OCI-LY3 (cell line): ENCODE measurements at regions not wholly inside any gene's neighbourhood (a gene's known extent, or its start where the extent isn't known, plus 50 kb on each side); places are given as distances from the start of the nearest gene placed in this dataset.

Source experiments
- H2AFZ ChIP-seq: fragments of 200-600, 300-600 bp; shearing (Covaris generic); 2 replicates; pipeline ENCODE4 v1.6.0; 2014; ENCODE audit warnings: antibody characterized with exemption, low read depth, low read length
- H3K27ac ChIP-seq: fragments of 200-600, 300-600 bp; sonication (generic); 2 replicates; pipeline ENCODE4 v1.5.1; 2014; ENCODE audit warnings: mild to moderate bottlenecking, low read length, moderate library complexity, mixed read lengths
- H3K27me3 ChIP-seq: fragments of 200-600, 300-600 bp; sonication (generic); 2 replicates; pipeline ENCODE4 v1.6.1; 2014; ENCODE audit warnings: low read depth, low read length, mixed read lengths
- H3K36me3 ChIP-seq: fragments of 200-600, 300-600 bp; sonication (generic); replicated peaks from 2 replicates; pipeline ENCODE3; 2014; ENCODE audit warnings: low read depth, low read length, mixed read lengths
- H3K4me1 ChIP-seq: fragments of 300-600, 200-600 bp; sonication (generic); 2 replicates; pipeline ENCODE4 v1.6.1; 2014; ENCODE audit warnings: low read length, mixed read lengths
- H3K4me2 ChIP-seq: fragments of 200-600, 300-600 bp; sonication (generic); 2 replicates; pipeline ENCODE4 v1.6.1; 2014; ENCODE audit warnings: low read length, mixed read lengths
- H3K4me3 ChIP-seq: fragments of 300-600, 200-600 bp; sonication (generic); 2 replicates; pipeline ENCODE4 v1.5.1; 2014; ENCODE audit warnings: antibody characterized with exemption, mild to moderate bottlenecking, low read length, moderate library complexity
- H3K79me2 ChIP-seq: fragments of 300-600, 200-600 bp; shearing (Covaris generic); 2 replicates; pipeline ENCODE4 v1.6.1; 2014; ENCODE audit warnings: mild to moderate bottlenecking, low read length, mixed read lengths
- H3K9ac ChIP-seq: fragments of 300-600, 200-600 bp; shearing (Covaris generic); 2 replicates; pipeline ENCODE4 v1.6.0; 2014; ENCODE audit warnings: mild to moderate bottlenecking, low read length, moderate library complexity
- H3K9me3 ChIP-seq: fragments of 200-600, 300-600 bp; shearing (Covaris generic); 2 replicates; pipeline ENCODE4 v1.6.1; 2014; ENCODE audit warnings: low read length, mixed read lengths; ENCODE audit not compliant: insufficient read depth
- H4K20me1 ChIP-seq: fragments of 200-600, 300-600 bp; sonication (generic); 2 replicates; pipeline ENCODE4 v1.6.1; 2016; ENCODE audit warnings: low read length, mixed read lengths; ENCODE audit not compliant: insufficient read depth
- EZH2phosphoT487 ChIP-seq: fragments of 200-600 bp; shearing (Covaris generic); IDR thresholded peaks from 2 replicates; pipeline ENCODE4 v1.6.1; 2018; ENCODE audit warnings: antibody characterized with exemption, mixed run types, low read depth
- TF ChIP-seq, protein P1 (sequence below): fragments of 200-600, 300-600 bp; sonication (generic); IDR thresholded peaks from 2 replicates; pipeline ENCODE4 v1.5.1; 2014; ENCODE audit warnings: antibody characterized with exemption, low read length, low read depth

DNA sequence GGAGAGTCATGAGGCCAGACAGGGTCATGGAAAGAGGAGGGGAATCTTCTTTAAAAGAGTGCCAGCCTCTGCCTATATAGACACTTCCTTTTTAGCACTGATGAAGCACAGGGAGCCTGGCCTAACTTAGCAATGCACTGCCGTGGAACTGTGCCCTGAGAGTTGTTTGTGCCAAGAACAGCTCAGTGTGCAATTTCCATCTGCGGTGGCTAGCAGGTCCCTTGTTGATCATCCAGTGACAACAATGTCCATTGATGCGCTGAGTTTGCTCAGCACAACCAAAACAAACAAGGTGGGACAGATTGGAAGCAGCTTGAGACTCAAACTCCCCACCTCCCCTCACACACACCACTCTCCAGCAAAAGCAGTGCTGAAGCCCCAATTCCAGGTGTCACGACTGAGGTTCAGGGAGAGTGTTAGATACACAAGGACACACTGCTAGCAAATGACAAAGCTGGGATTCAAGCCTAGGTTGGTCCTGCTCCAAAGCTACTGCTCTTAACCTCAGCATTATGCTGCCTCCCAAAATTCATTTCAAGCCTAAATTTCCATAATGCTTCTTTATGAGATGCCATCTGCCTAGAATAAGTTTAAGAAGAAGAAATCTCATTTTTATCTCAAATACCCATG lies 316.6 kb upstream of the UBE2E2 start:
- no peak overlapping the region for H3K4me3 ChIP-seq
- H3K9me3 ChIP-seq: no peaks in the 10 kb centered on the region
- no peaks in the 10 kb centered on the region for H3K36me3 ChIP-seq
- H3K27ac ChIP-seq: no peak overlapping the region
- H4K20me1 ChIP-seq: no peaks in the 10 kb centered on the region
- no peaks in the 10 kb centered on the region for H3K79me2 ChIP-seq
- TF ChIP-seq, protein P1, sequence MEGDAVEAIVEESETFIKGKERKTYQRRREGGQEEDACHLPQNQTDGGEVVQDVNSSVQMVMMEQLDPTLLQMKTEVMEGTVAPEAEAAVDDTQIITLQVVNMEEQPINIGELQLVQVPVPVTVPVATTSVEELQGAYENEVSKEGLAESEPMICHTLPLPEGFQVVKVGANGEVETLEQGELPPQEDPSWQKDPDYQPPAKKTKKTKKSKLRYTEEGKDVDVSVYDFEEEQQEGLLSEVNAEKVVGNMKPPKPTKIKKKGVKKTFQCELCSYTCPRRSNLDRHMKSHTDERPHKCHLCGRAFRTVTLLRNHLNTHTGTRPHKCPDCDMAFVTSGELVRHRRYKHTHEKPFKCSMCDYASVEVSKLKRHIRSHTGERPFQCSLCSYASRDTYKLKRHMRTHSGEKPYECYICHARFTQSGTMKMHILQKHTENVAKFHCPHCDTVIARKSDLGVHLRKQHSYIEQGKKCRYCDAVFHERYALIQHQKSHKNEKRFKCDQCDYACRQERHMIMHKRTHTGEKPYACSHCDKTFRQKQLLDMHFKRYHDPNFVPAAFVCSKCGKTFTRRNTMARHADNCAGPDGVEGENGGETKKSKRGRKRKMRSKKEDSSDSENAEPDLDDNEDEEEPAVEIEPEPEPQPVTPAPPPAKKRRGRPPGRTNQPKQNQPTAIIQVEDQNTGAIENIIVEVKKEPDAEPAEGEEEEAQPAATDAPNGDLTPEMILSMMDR: no peak
- TF ChIP-seq EZH2phosphoT487: no peak
- H2AFZ ChIP-seq: 0 out of 2 replicates have a peak overlapping the region, but pooled peaks have one; percentile 9
- peaks cover 2% of the 10 kb centered on the region; the same call in 1 of the 2 replicates for H3K4me1 ChIP-seq
- H3K4me2 ChIP-seq: no peak overlapping the region
- no peak overlapping the region for H3K9ac ChIP-seq
- peaks cover 22% of the 10 kb centered on the region for H3K27me3 ChIP-seq

DNA sequence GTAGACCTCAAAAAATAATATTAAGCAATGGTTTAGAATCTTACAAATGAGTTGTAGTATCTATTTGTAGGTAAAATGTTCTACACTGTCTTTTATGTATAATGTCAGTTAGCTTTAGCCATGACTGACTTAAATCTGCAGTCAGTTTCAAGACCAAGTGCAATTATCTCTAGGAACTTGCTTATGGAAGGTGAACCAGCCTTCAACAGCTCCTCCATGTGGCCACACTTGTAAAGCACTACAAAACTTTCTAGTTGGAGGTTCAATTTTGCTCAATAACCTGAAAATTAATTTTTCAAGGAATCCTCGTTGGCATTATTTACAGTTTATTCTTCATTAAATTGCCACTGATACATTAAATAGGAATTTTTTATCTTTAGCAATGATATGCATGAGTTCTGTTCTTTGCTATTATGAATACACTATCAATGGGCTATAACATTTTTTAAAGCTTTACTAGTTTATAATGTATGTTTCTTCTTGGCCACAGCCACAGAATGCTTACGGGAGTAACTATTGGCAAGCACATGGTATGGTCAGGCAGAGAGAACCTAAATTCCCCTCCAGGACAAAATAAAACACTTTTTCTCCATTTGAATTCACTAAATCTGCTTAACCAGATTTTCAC lies 315.3 kb upstream of the UBE2E2 start:
- Histone ChIP-seq H3K27ac (no peak overlapping the region), H3K9ac (no peak overlapping the region), H3K4me3 (no peak overlapping the region), H2AFZ (no peak overlapping the region), H3K4me2 (no peak overlapping the region), H3K79me2 (no peaks in the 10 kb centered on the region), H4K20me1 (no peaks in the 10 kb centered on the region), H3K36me3 (no peaks in the 10 kb centered on the region), H3K27me3 (peaks cover 34% of the 10 kb centered on the region), H3K4me1 (peaks cover under 1% of the 10 kb centered on the region; the same call in 1 of the 2 replicates), H3K9me3 (no peaks in the 10 kb centered on the region)
- no peak for TF ChIP-seq EZH2phosphoT487
- TF ChIP-seq, protein P1: peak; percentile 92

DNA sequence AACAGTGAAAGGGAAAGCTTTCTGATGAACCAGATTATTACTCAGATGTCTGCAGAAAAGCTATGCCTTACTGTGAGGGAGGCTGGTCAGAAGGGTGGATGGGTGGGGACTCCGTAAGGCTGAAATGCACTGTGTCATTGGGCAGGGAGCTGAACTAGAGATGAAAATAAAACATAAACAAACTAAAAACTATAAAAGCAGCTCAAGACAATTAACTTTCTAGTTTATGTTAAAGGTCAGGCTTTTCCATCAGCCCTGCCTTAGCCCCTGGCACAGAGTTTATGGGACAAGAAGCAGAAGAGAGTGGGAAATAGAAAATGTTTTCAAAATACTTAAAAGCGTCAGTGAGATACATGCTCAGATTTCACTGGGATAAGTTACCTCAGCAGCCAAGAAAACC lies 310.0 kb upstream of the UBE2E2 start:
- no peak overlapping the region for H3K9ac ChIP-seq
- no peak overlapping the region for H3K4me2 ChIP-seq
- H3K9me3 ChIP-seq: no peaks in the 10 kb centered on the region
- no peaks in the 10 kb centered on the region for H3K4me1 ChIP-seq
- H4K20me1 ChIP-seq: no peaks in the 10 kb centered on the region
- H2AFZ ChIP-seq: no peak overlapping the region
- no peak overlapping the region for H3K4me3 ChIP-seq
- no peaks in the 10 kb centered on the region for H3K36me3 ChIP-seq
- no peak overlapping the region for H3K27ac ChIP-seq
- H3K27me3 ChIP-seq: peaks cover 43% of the 10 kb centered on the region
- TF ChIP-seq, protein P1: no peak
- no peak for TF ChIP-seq EZH2phosphoT487
- H3K79me2 ChIP-seq: no peaks in the 10 kb centered on the region

DNA sequence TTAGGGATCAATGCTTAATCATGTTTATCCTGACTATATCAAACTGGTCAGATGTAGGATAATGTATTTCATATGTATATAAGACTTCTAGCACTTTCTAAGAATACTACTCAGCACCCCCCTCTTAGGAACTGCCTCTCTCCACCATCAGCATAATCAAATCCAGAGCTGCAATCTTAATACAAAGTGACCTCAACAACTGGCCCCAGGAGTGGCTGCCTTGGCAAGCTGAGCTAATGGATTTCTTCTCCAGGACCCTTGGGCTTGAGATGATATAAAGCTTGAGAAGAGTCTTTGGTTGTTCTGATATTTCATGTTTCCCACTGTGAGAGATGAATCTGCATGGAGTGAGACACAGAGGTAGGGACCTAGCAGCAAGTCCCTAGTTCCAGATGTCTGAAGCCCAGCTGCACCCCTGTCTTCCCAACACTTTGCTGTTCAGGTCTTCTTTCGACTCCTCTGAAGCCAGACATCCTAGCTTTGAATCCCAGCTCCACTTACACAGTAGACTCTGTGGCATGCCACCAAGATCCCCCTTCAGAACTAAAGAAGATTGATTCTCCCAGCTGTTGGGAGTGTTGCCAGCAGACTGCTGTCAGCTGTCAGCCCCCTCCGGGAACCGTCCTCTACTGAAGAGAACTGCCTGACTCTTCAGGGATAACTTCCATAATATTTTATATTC lies 309.3 kb upstream of the UBE2E2 start:
- Histone ChIP-seq H3K36me3 (no peaks in the 10 kb centered on the region), H4K20me1 (no peaks in the 10 kb centered on the region), H2AFZ (no peak overlapping the region), H3K4me1 (no peaks in the 10 kb centered on the region), H3K4me3 (no peak overlapping the region), H3K27me3 (peaks cover 38% of the 10 kb centered on the region), H3K4me2 (no peak overlapping the region), H3K27ac (no peak overlapping the region), H3K79me2 (no peaks in the 10 kb centered on the region), H3K9ac (no peak overlapping the region), H3K9me3 (no peaks in the 10 kb centered on the region)
- no peak for TF ChIP-seq EZH2phosphoT487
- TF ChIP-seq, protein P1: no peak
